CD14-positive monocyte (primary cell): ENCODE measurements at regions not wholly inside any gene's neighbourhood (a gene's known extent, or its start where the extent isn't known, plus 50 kb on each side); places are given as distances from the start of the nearest gene placed in this dataset.

Experiments
- DNase-seq, 3 donors: peaks; one replicate each; pipeline ENCODE4 v3.0.0-alpha.2; 2011 to 2022
- H2AFZ ChIP-seq: 2 replicates; pipeline ENCODE4 v1.6.0; 2012; ENCODE audit warnings: mild to moderate bottlenecking, low read depth, low read length, inconsistent platforms; ENCODE audit not compliant: insufficient read depth, poor library complexity, severe bottlenecking
- H3K27ac ChIP-seq, 2 donors: 1 replicate in 1 of 2; 2 replicates in 1 of 2; pipeline ENCODE4 v1.5.1; 2012 to 2013; ENCODE audit warnings: low read length in 2 of 2, control low read depth in 1 of 2, inconsistent platforms in 1 of 2, low read depth in 1 of 2, mild to moderate bottlenecking in 1 of 2
- H3K27me3 ChIP-seq, 2 donors: one replicate each; pipeline versions ENCODE4 v1.6.0 to v1.6.1; 2011 to 2013; ENCODE audit warnings: low read length in 2 of 2; ENCODE audit not compliant: control insufficient read depth in 2 of 2, insufficient read depth in 2 of 2
- H3K36me3 ChIP-seq, 2 donors: replicated peaks in 1 of 2; 1 replicate in 1 of 2; 2 replicates in 1 of 2; pipeline versions ENCODE4 v1.5.1 to v1.6.1; 2012 to 2013; ENCODE audit warnings: low read length in 2 of 2, control low read depth in 1 of 2, inconsistent platforms in 1 of 2, mild to moderate bottlenecking in 1 of 2; ENCODE audit not compliant: insufficient read depth in 2 of 2, control insufficient read depth in 1 of 2
- H3K4me1 ChIP-seq, 2 donors: 1 replicate in 1 of 2; 2 replicates in 1 of 2; pipeline versions ENCODE4 v1.5.1 to v1.6.1; 2012 to 2013; ENCODE audit warnings: low read length in 2 of 2, control low read depth in 1 of 2, inconsistent platforms in 1 of 2, mild to moderate bottlenecking in 1 of 2, moderate library complexity in 1 of 2; ENCODE audit not compliant: insufficient read depth in 2 of 2, control insufficient read depth in 1 of 2
- H3K4me2 ChIP-seq: replicated peaks from 2 replicates; pipeline ENCODE3; 2012; ENCODE audit warnings: low read length, moderate library complexity, mild to moderate bottlenecking; ENCODE audit not compliant: poor library complexity, severe bottlenecking; ENCODE audit errors: extremely low read depth
- H3K4me3 ChIP-seq, 3 experiments: fragments of 200-600 bp in 1 of 3; sonication (generic) in 1 of 3; replicated peaks in 1 of 3; 1 replicate in 2 of 3; 2 replicates in 1 of 3; pipeline ENCODE4 v1.5.1; 2011 to 2013; ENCODE audit warnings: low read length in 3 of 3, mild to moderate bottlenecking in 3 of 3, control low read depth in 2 of 3, low read depth in 2 of 3, inconsistent platforms in 1 of 3, moderate library complexity in 1 of 3
- H3K79me2 ChIP-seq: 2 replicates; pipeline ENCODE4 v1.6.0; 2012; ENCODE audit warnings: mild to moderate bottlenecking, control low read depth, inconsistent platforms, low read length, moderate library complexity; ENCODE audit not compliant: insufficient read depth
- H3K9ac ChIP-seq: 2 replicates; pipeline ENCODE4 v1.6.0; 2017; ENCODE audit warnings: low read length, mild to moderate bottlenecking; ENCODE audit not compliant: insufficient read depth, poor library complexity, severe bottlenecking
- H3K9me3 ChIP-seq, 2 donors: replicated peaks in 1 of 2; 1 replicate in 1 of 2; 2 replicates in 1 of 2; pipeline versions ENCODE4 v1.5.1 to v1.6.1; 2012 to 2013; ENCODE audit warnings: low read length in 2 of 2, control low read depth in 1 of 2; ENCODE audit not compliant: control insufficient read depth in 1 of 2, insufficient read depth in 1 of 2
- H4K20me1 ChIP-seq: 2 replicates; pipeline ENCODE4 v1.6.0; 2012; ENCODE audit warnings: mild to moderate bottlenecking, low read length, control low read depth, moderate library complexity; ENCODE audit not compliant: insufficient read depth
- H3K27ac Mint-ChIP-seq, 7 donors: one replicate each; pipeline ENCODE4 v1.8.0; 2020; ENCODE audit warnings: mild to moderate bottlenecking in 7 of 7, mixed read lengths in 7 of 7, moderate library complexity in 6 of 7, inconsistent platforms in 2 of 7
- H3K27me3 Mint-ChIP-seq, 3 donors: one replicate each; pipeline ENCODE4 v1.8.0; 2021 to 2022; ENCODE audit warnings: low read depth in 3 of 3, mild to moderate bottlenecking in 3 of 3, mixed read lengths in 3 of 3, moderate library complexity in 3 of 3, inconsistent platforms in 1 of 3
- H3K36me3 Mint-ChIP-seq, 2 donors: one replicate each; pipeline ENCODE4 v1.8.0; 2020; ENCODE audit warnings: mixed read lengths in 2 of 2, inconsistent platforms in 1 of 2, mild to moderate bottlenecking in 1 of 2
- H3K4me1 Mint-ChIP-seq: one replicate; pipeline ENCODE4 v1.8.0; 2020; ENCODE audit warnings: mild to moderate bottlenecking, mixed read lengths
- H3K4me3 Mint-ChIP-seq, 2 donors: one replicate each; pipeline ENCODE4 v1.8.0; 2020; ENCODE audit warnings: mild to moderate bottlenecking in 2 of 2, mixed read lengths in 2 of 2, moderate library complexity in 1 of 2
- H3K9me3 Mint-ChIP-seq, 7 donors: one replicate each; pipeline ENCODE4 v1.8.0; 2020 to 2022; ENCODE audit warnings: mixed read lengths in 7 of 7, mild to moderate bottlenecking in 6 of 7, moderate library complexity in 6 of 7, inconsistent platforms in 2 of 7
- WGBS: methylation state at CpG from one replicate; pipeline ENCODE4 v1.1.5; 2013; ENCODE audit warnings: missing lambda C conversion rate; ENCODE audit not compliant: insufficient coverage; 5-methylcytosine and 5-hydroxymethylcytosine counted together
- intact Hi-C, 2 donors: fragments of 100-400 bp; cut with micrococcal nuclease; formaldehyde crosslinking; loops; one replicate each; pipeline versions ENCODE4 v1.15.0 to v1.15.1; 2023
- TF ChIP-seq, protein P1 (sequence below): fragments of 200-600 bp; IDR thresholded peaks from one replicate; pipeline ENCODE4 v1.8.0; 2022; ENCODE audit warnings: antibody characterized with exemption, mild to moderate bottlenecking

DNA sequence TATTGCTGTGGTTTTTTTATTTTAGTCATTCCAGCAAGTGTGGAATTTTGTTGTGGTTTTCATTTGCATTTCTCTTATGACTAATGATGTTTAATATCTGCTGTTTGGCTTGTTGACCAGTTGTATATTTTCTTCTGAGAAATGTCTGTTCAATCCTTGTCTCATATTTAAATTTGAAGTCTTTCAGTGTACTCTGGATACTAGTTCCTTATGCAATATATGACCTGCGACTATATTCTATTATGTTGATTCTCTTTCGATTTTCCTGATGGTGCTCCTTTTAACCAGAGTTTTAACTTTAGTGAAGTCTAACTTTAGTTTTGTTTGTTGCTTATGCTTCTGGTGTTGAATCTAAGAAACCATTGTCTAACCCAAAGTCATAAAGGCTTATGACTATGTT is 1528.0 kb downstream of the TECRL start:
- Mint-ChIP-seq H3K36me3 (no peaks in the 10 kb centered on the region), H3K4me3 (no peak overlapping the region), H3K27me3 (no peaks in the 10 kb centered on the region), H3K9me3 (peaks cover 0 to 3% (median 0%) of the 10 kb centered on the region in 7 donors), H3K27ac (no peak overlapping the region), H3K4me1 (no peaks in the 10 kb centered on the region)
- Histone ChIP-seq H3K4me2 (no peak overlapping the region), H3K4me1 (no peaks in the 10 kb centered on the region), H4K20me1 (no peaks in the 10 kb centered on the region), H3K27ac (no peak overlapping the region), H3K4me3 (no peak overlapping the region), H3K36me3 (no peaks in the 10 kb centered on the region), H3K9ac (no peak overlapping the region), H3K27me3 (no peaks in the 10 kb centered on the region), H3K9me3 (no peaks in the 10 kb centered on the region), H3K79me2 (no peaks in the 10 kb centered on the region), H2AFZ (no peak overlapping the region)
- intact Hi-C loops, result no loop called here
- TF ChIP-seq, protein P1, sequence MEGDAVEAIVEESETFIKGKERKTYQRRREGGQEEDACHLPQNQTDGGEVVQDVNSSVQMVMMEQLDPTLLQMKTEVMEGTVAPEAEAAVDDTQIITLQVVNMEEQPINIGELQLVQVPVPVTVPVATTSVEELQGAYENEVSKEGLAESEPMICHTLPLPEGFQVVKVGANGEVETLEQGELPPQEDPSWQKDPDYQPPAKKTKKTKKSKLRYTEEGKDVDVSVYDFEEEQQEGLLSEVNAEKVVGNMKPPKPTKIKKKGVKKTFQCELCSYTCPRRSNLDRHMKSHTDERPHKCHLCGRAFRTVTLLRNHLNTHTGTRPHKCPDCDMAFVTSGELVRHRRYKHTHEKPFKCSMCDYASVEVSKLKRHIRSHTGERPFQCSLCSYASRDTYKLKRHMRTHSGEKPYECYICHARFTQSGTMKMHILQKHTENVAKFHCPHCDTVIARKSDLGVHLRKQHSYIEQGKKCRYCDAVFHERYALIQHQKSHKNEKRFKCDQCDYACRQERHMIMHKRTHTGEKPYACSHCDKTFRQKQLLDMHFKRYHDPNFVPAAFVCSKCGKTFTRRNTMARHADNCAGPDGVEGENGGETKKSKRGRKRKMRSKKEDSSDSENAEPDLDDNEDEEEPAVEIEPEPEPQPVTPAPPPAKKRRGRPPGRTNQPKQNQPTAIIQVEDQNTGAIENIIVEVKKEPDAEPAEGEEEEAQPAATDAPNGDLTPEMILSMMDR, result no peak
- DNase-seq, result no peak
- no CpG with 5 or more reads among the region's 2 CpGs for WGBS

DNA sequence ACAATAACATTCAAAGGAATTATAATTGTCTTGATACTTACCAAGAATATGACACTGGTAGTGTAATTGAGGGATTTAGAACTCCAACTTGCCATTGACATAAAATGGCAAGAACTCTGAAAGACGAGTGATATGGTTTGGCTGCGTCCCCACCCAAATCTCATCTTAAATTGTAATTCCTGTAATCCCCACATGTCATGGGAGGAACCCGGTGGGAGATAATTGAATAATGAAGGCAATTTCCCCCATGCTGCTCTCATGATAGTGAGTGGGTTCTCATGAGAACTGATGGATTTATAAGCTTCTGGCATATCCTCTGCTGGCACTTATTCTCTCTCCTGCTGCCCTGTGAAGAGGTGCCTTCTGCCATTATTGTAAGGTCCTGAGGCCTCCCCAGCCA is 1536.4 kb downstream of the TECRL start:
- no peak overlapping the region for H3K4me3 Mint-ChIP-seq
- TF ChIP-seq, protein P1, result no peak
- no peak for DNase-seq
- Histone ChIP-seq H3K4me1 (no peaks in the 10 kb centered on the region), H3K9me3 (peaks cover 10 to 15% of the 10 kb centered on the region in 2 donors), H3K36me3 (no peaks in the 10 kb centered on the region), H3K27me3 (no peaks in the 10 kb centered on the region), H4K20me1 (no peaks in the 10 kb centered on the region), H3K79me2 (no peaks in the 10 kb centered on the region), H2AFZ (no peak overlapping the region), H3K4me3 (no peak overlapping the region), H3K27ac (no peak overlapping the region), H3K9ac (no peak overlapping the region), H3K4me2 (no peak overlapping the region)
- H3K36me3 Mint-ChIP-seq, result no peaks in the 10 kb centered on the region
- no CpG with 5 or more reads among the region's 3 CpGs for WGBS
- peaks cover 0 to 14% (median 6%) of the 10 kb centered on the region in 7 donors for H3K9me3 Mint-ChIP-seq
- intact Hi-C loops, result no loop called here
- no peak overlapping the region for H3K27ac Mint-ChIP-seq
- no peaks in the 10 kb centered on the region for H3K4me1 Mint-ChIP-seq
- H3K27me3 Mint-ChIP-seq, result peaks cover 0 to 1% (median 0%) of the 10 kb centered on the region in 3 donors
